ENCODE measurements at regions not wholly inside any gene's neighbourhood (a gene's known extent, or its start where the extent isn't known, plus 50 kb on each side); places are given as distances from the start of the nearest gene placed in this dataset.
"Not testable (repeated sequence)": the region's sequence is repeated elsewhere in the genome, so short reads cannot be mapped to it uniquely, and the experiment has no call there.

- Histone ChIP-seq H3K27me3 (no peaks in the 10 kb centered on the region), H3K4me3 (no peak overlapping the region), H3K27ac (no peak overlapping the region), H3K4me1 (no peaks in the 10 kb centered on the region), H3K9me3 (no peaks in the 10 kb centered on the region), H3K36me3 (no peaks in the 10 kb centered on the region)
- TF ChIP-seq EP300 (IDR thresholded peaks at IDR 0.05) (no peak), POLR2AphosphoS5 (IDR thresholded peaks at IDR 0.05) (no peak), CTCF (IDR thresholded peaks at IDR 0.05) (no peak), POLR2A (IDR thresholded peaks at IDR 0.05) (no peak)
- no peak for ATAC-seq (ENCODE audit: low FRiP score in 2 of 2)
- WGBS, 2 donors: 49 to 54% methylated on average over 2 of the region's 2 CpGs
- no peak for DNase-seq
Observed at GRCh38 chr9:81071108-81071507, 618.2 kb downstream of the TLE1 start.

DNA sequence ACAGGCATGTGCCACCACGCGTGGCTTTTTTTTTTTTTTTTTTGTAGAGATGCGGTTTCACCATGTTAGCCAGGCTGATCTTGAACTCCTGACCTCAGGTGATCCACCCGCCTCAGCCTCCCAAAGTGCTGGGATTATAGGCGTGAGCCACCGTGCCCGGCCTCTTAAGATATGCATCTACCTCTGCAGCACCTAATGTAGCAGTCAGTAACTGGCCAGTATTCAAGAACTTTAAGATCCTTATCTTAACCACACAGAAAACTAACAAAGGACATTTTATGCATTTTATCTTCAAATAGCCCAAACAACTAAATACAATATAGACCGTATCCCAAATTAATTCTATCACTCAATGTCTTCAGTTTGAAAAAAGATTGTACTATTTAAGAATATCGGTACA is 618.7 kb downstream of the TLE1 start:
- H3K36me3 ChIP-seq: no peaks in the 10 kb centered on the region
- H3K27ac ChIP-seq: no peak overlapping the region
- H3K9me3 ChIP-seq: no peaks in the 10 kb centered on the region
- no peak for ATAC-seq (ENCODE audit: low FRiP score in 2 of 2)
- 54 to 56% methylated on average over 9 of the region's 9 CpGs for WGBS, 2 donors
- H3K4me1 ChIP-seq: no peaks in the 10 kb centered on the region
- H3K4me3 ChIP-seq: no peak overlapping the region
- no peak for DNase-seq
- TF ChIP-seq POLR2A (IDR thresholded peaks at IDR 0.05) (no peak), POLR2AphosphoS5 (IDR thresholded peaks at IDR 0.05) (no peak), EP300 (IDR thresholded peaks at IDR 0.05) (no peak), CTCF (IDR thresholded peaks at IDR 0.05) (no peak)
- no peaks in the 10 kb centered on the region for H3K27me3 ChIP-seq

DNA sequence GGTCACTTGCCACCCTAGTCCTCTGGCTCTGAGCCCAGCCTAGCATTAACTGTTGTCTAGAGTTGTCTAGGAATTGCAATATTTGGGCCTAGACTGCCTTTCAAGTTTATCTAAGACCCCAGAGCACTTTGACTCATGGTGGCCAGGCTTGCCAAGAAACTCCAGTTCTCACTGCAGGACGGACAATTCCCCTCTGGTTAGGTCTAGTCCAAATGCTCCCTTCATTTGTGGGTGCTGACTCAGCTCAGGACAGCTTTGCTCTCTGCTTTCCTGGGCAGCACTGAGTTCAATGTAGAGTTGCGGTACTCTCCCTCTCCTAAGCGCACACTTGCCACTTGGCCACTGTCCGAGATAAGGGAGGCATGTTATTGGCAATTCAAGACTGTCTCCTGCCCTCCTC is 619.4 kb downstream of the TLE1 start:
- H3K27me3 ChIP-seq: no peaks in the 10 kb centered on the region
- DNase-seq (no peak), ATAC-seq (ENCODE audit: low FRiP score in 2 of 2) (no peak)
- H3K9me3 ChIP-seq: no peaks in the 10 kb centered on the region
- no peaks in the 10 kb centered on the region for H3K4me1 ChIP-seq
- no peak overlapping the region for H3K4me3 ChIP-seq
- TF ChIP-seq EP300 (IDR thresholded peaks at IDR 0.05): no peak
- TF ChIP-seq POLR2AphosphoS5 (IDR thresholded peaks at IDR 0.05): no peak
- TF ChIP-seq POLR2A (IDR thresholded peaks at IDR 0.05): no peak
- TF ChIP-seq CTCF (IDR thresholded peaks at IDR 0.05): no peak
- H3K36me3 ChIP-seq: no peaks in the 10 kb centered on the region
- WGBS, 2 donors: 79 to 91% methylated on average over 4 of the region's 4 CpGs
- no peak overlapping the region for H3K27ac ChIP-seq

DNA sequence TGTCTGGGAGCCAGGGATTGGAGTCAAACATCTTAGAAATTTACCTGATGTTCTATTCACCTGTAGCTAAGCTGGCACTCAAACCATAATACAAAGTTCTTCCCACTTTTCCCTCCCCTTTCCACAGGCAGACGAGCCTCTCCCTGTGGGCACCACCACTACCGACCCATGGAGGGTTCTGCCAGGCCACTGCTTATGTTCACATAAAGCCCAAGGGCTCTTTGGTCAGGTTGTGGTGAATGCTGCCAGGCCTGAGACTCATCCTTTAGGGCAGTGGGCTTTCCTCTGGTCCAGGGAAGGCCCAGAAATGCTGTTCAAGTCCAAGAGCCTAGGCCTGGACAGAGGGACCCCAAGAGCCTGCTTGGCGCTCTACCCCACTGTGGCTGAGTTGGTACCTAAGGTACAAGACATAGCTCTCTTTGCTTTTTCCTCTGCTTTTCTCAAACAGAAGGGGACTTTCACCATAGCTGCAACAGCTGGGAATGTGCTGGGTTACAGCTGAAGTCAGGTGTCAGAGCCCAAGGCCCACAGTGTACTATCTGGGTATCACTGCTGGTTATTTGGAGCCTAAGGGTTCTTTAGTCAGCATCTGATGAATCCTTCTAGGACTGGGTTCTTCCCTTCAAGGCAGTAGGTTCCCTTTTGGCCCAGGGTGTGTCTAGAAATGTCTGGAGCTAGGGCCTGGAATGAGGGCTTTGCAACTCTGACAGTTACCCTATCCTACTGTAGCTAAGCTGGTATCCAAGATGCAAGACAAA is 620.1 kb downstream of the TLE1 start:
- no peak overlapping the region for H3K27ac ChIP-seq
- WGBS, 2 donors: 89 to 90% methylated on average over 2 to 3 of the region's 3 CpGs
- no peaks in the 10 kb centered on the region for H3K36me3 ChIP-seq
- TF ChIP-seq POLR2AphosphoS5 (IDR thresholded peaks at IDR 0.05): no peak
- no peaks in the 10 kb centered on the region for H3K4me1 ChIP-seq
- H3K27me3 ChIP-seq: no peaks in the 10 kb centered on the region
- DNase-seq (no peak), ATAC-seq (ENCODE audit: low FRiP score in 2 of 2) (no peak)
- no peak overlapping the region for H3K4me3 ChIP-seq
- H3K9me3 ChIP-seq: peaks cover 0 to 2% (median 0%) of the 10 kb centered on the region in 4 donors

DNA sequence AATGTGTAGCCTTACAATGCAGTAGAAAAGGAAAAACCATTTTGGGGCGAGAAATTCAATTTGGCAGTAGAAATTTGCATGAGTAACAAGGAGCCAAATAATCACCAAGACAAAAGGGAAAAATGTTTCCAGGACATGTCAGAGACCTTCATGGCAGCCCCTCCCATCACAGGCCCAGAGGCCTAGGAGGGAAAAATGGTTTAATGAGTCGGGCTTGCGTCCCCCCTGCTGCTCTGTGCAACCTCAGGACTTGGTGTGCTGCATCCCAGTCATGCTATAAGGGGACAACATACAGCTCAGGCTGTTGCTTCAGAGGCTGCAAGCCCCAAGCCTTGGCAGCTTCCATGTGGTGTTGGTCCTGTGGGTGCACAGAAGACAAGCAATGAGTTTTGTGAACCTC is 626.4 kb downstream of the TLE1 start:
- H3K9me3 ChIP-seq: peaks cover 0 to 20% (median 5%) of the 10 kb centered on the region in 4 donors
- H3K36me3 ChIP-seq; H3K4me3 ChIP-seq; DNase-seq; H3K4me1 ChIP-seq; H3K27ac ChIP-seq; H3K27me3 ChIP-seq; ATAC-seq (ENCODE audit: low FRiP score in 2 of 2): not testable (repeated sequence)
- WGBS, 2 donors: 54 to 75% methylated on average over 3 of the region's 3 CpGs

GRCh38 chr9:81058782-81059181 is 630.6 kb downstream of the TLE1 start:
- ATAC-seq (ENCODE audit: low FRiP score in 2 of 2) (no peak), DNase-seq (no peak)
- no peaks in the 10 kb centered on the region for H3K36me3 ChIP-seq
- no peak for TF ChIP-seq POLR2AphosphoS5 (IDR thresholded peaks at IDR 0.05)
- TF ChIP-seq CTCF (IDR thresholded peaks at IDR 0.05): no peak
- TF ChIP-seq POLR2A (IDR thresholded peaks at IDR 0.05): no peak
- no peak for TF ChIP-seq EP300 (IDR thresholded peaks at IDR 0.05)
- H3K27ac ChIP-seq: no peak overlapping the region
- H3K4me3 ChIP-seq: no peak overlapping the region
- WGBS, 2 donors: 70 to 75% methylated on average over 2 of the region's 2 CpGs
- no peaks in the 10 kb centered on the region for H3K27me3 ChIP-seq
- peaks cover 0 to 14% (median 5%) of the 10 kb centered on the region in 4 donors for H3K9me3 ChIP-seq
- no peaks in the 10 kb centered on the region for H3K4me1 ChIP-seq

Measured in upper lobe of left lung (tissue), 6 donors.